ENCODE measurements at regions not wholly inside any gene's neighbourhood (a gene's known extent, or its start where the extent isn't known, plus 50 kb on each side); places are given as distances from the start of the nearest gene placed in this dataset.

GRCh38 chr5:143492783-143493182, 89.3 kb upstream of the NR3C1 start:
- CTCF ChIA-PET, result no interaction called here
- DNase-seq (ENCODE audit: extremely low spot score), result no peak
- TF ChIP-seq SP1 (IDR thresholded peaks at IDR 0.05) (no peak), ELF4 (IDR thresholded peaks at IDR 0.05) (no peak), HDGF (IDR thresholded peaks at IDR 0.05; ENCODE audit: borderline replicate concordance) (no peak), L3MBTL2 (conservative IDR thresholded peaks at IDR 0.05) (no peak), LEF1 (IDR thresholded peaks at IDR 0.05; ENCODE audit: borderline replicate concordance) (no peak), FOXK2 (IDR thresholded peaks at IDR 0.05) (no peak), NFRKB (IDR thresholded peaks at IDR 0.05) (no peak), TARDBP (IDR thresholded peaks at IDR 0.05) (no peak), ARNT (IDR thresholded peaks at IDR 0.05) (no peak), ZNF384 (IDR thresholded peaks at IDR 0.05) (no peak), BHLHE40 (IDR thresholded peaks at IDR 0.05; ENCODE audit: borderline replicate concordance) (no peak), SUZ12 (IDR thresholded peaks at IDR 0.05) (no peak), PKNOX1 (IDR thresholded peaks at IDR 0.05) (no peak), CTBP1 (IDR thresholded peaks at IDR 0.05; ENCODE audit: borderline replicate concordance) (no peak), FOXM1 (IDR thresholded peaks at IDR 0.05; ENCODE audit: borderline replicate concordance) (no peak)
- POLR2A ChIA-PET, result no interaction called here

- ChIA-PET CTCF (no interaction called here), POLR2A (no interaction called here)
- no peak for DNase-seq (ENCODE audit: extremely low spot score)
- TF ChIP-seq NFRKB (IDR thresholded peaks at IDR 0.05), result no peak
- no peak for TF ChIP-seq BHLHE40 (IDR thresholded peaks at IDR 0.05; ENCODE audit: borderline replicate concordance)
- no peak for TF ChIP-seq SUZ12 (IDR thresholded peaks at IDR 0.05)
- no peak for TF ChIP-seq TARDBP (IDR thresholded peaks at IDR 0.05)
- TF ChIP-seq ARNT (IDR thresholded peaks at IDR 0.05), result no peak
- TF ChIP-seq ELF4 (IDR thresholded peaks at IDR 0.05), result no peak
- TF ChIP-seq L3MBTL2 (conservative IDR thresholded peaks at IDR 0.05), result no peak
- TF ChIP-seq FOXM1 (IDR thresholded peaks at IDR 0.05; ENCODE audit: borderline replicate concordance), result no peak
- no peak for TF ChIP-seq FOXK2 (IDR thresholded peaks at IDR 0.05)
- no peak for TF ChIP-seq PKNOX1 (IDR thresholded peaks at IDR 0.05)
Measured at GRCh38 chr5:143491646-143492045, 88.2 kb upstream of the NR3C1 start.

GRCh38 chr5:143488381-143488780, 84.9 kb upstream of the NR3C1 start:
- no peak for TF ChIP-seq FOXM1 (IDR thresholded peaks at IDR 0.05; ENCODE audit: borderline replicate concordance)
- TF ChIP-seq TARDBP (IDR thresholded peaks at IDR 0.05), result no peak
- no peak for TF ChIP-seq L3MBTL2 (conservative IDR thresholded peaks at IDR 0.05)
- no peak for TF ChIP-seq NFRKB (IDR thresholded peaks at IDR 0.05)
- no peak for TF ChIP-seq PKNOX1 (IDR thresholded peaks at IDR 0.05)
- TF ChIP-seq CTBP1 (IDR thresholded peaks at IDR 0.05; ENCODE audit: borderline replicate concordance), result no peak
- TF ChIP-seq ZNF384 (IDR thresholded peaks at IDR 0.05), result no peak
- TF ChIP-seq FOXA1 (IDR thresholded peaks at IDR 0.05), result no peak
- TF ChIP-seq LEF1 (IDR thresholded peaks at IDR 0.05; ENCODE audit: borderline replicate concordance), result no peak
- TF ChIP-seq HDGF (IDR thresholded peaks at IDR 0.05; ENCODE audit: borderline replicate concordance), result no peak
- TF ChIP-seq SUZ12 (IDR thresholded peaks at IDR 0.05), result no peak
- CTCF ChIA-PET, result no interaction called here
- no peak for DNase-seq (ENCODE audit: extremely low spot score)
- POLR2A ChIA-PET, result no interaction called here

DNA sequence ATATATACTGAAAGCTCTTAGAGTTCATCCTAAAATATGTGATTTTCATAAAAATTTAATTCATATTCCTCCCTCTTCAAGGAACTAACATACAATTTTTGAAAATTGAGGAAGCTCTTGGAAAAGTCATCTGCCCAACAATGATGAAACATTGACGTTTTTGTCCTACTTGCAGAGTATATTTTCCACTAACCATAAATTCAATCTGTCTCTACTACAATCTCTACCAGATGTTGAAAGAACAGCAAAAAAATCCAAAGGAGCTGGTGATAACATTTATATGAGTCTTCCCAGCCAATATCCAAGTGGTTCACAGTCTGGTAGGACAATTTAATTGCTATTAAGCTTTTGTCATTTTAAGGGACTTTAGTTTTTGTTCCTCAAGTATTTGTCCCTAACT, 81.1 kb upstream of the NR3C1 start:
- CTCF ChIA-PET, result no interaction called here
- POLR2A ChIA-PET, result no interaction called here
- no peak for DNase-seq (ENCODE audit: extremely low spot score)
- TF ChIP-seq ARNT (IDR thresholded peaks at IDR 0.05) (no peak), BHLHE40 (IDR thresholded peaks at IDR 0.05; ENCODE audit: borderline replicate concordance) (no peak), LEF1 (IDR thresholded peaks at IDR 0.05; ENCODE audit: borderline replicate concordance) (no peak), L3MBTL2 (conservative IDR thresholded peaks at IDR 0.05) (no peak), HDGF (IDR thresholded peaks at IDR 0.05; ENCODE audit: borderline replicate concordance) (no peak), TARDBP (IDR thresholded peaks at IDR 0.05) (no peak), ELF4 (IDR thresholded peaks at IDR 0.05) (no peak), PKNOX1 (IDR thresholded peaks at IDR 0.05) (no peak), SP1 (IDR thresholded peaks at IDR 0.05) (no peak), FOXA1 (IDR thresholded peaks at IDR 0.05) (no peak), SUZ12 (IDR thresholded peaks at IDR 0.05) (no peak), FOXK2 (IDR thresholded peaks at IDR 0.05) (no peak), ZNF384 (IDR thresholded peaks at IDR 0.05) (no peak), NFRKB (IDR thresholded peaks at IDR 0.05) (no peak), FOXM1 (IDR thresholded peaks at IDR 0.05; ENCODE audit: borderline replicate concordance) (no peak), CTBP1 (IDR thresholded peaks at IDR 0.05; ENCODE audit: borderline replicate concordance) (no peak)

- no peak for DNase-seq (ENCODE audit: extremely low spot score)
- CTCF ChIA-PET, result no interaction called here
- POLR2A ChIA-PET, result no interaction called here
- no peak for TF ChIP-seq NFRKB (IDR thresholded peaks at IDR 0.05)
- TF ChIP-seq HDGF (IDR thresholded peaks at IDR 0.05; ENCODE audit: borderline replicate concordance), result no peak
- TF ChIP-seq TARDBP (IDR thresholded peaks at IDR 0.05), result no peak
- TF ChIP-seq FOXA1 (IDR thresholded peaks at IDR 0.05), result no peak
- no peak for TF ChIP-seq SUZ12 (IDR thresholded peaks at IDR 0.05)
- TF ChIP-seq ARNT (IDR thresholded peaks at IDR 0.05), result no peak
- TF ChIP-seq FOXK2 (IDR thresholded peaks at IDR 0.05), result no peak
- TF ChIP-seq CTBP1 (IDR thresholded peaks at IDR 0.05; ENCODE audit: borderline replicate concordance), result no peak
Measured at GRCh38 chr5:143481697-143482531, 78.4 kb upstream of the NR3C1 start.
